SIG-M5 treated with dmso at 0.1 percent for 504 hours (cell line): ENCODE measurements at regions not wholly inside any gene's neighbourhood (a gene's known extent, or its start where the extent isn't known, plus 50 kb on each side); places are given as distances from the start of the nearest gene placed in this dataset.
"Not testable (repeated sequence)": the region's sequence is repeated elsewhere in the genome, so short reads cannot be mapped to it uniquely, and the experiment has no call there.

ENCODE experiments used
- DNase-seq: peaks from one replicate; lab custom pipeline; 2025; ENCODE audit not compliant: unreplicated experiment; lab: John Stamatoyannopoulos, UW

DNA sequence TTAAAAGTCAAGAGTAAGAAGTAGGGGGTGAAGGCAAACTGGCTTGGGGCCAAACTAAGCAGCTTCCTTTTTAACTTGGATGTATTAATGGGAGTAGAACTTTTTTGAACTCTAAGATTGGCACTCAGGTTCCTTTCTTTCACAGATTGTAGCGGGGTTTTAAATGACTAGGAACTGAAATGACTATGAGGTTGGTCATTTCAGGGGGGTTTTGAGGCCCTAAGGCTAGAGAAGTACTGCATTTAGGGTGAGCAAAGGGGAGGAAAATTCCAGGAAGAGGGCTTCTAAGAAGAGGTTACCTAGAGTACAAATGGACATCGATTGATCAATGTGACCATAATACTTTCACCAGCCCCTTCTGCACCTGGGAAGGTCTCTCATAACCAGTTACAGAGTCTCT, 381.8 kb downstream of the MLLT3 start:
- no peak for DNase-seq

DNA sequence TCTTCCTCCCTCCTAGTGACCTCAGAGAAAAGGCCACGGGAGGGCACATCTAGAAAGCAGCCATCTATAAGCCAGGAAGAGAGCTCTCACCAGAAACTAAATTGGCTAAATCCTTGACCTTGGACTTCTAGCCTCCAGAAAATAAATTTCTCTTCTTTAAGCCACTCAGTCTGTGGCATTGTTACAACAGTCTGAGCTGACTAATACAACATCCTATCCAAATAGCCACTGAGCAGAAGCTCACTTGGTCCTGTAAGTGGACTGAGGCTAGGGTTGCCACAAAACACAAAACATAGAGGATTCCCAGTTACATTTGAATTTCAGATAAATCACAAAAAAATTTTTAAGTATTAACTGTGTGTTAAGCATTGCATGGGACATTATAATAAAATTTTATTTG, 383.4 kb downstream of the MLLT3 start:
- DNase-seq = no peak

DNA sequence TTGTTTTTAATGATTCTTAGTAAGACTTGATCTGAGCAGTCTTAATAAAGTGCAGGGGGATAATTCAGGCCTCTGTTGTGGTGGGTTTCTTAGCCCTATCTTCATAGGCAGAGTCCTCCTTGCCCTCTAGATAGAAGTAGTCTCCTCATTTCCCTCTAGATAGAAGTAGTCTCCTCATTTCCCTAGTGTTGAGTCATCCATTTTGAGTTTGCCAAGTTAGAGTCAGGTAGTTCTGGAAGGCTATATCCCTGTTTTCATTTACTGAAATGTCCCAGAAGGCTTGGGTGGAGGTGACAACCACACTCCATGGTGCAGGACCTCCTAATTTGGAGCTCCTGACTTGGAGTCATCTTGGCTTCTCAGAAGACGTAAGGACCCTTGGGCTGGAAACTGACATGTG, 384.6 kb downstream of the MLLT3 start:
- no peak for DNase-seq

DNA sequence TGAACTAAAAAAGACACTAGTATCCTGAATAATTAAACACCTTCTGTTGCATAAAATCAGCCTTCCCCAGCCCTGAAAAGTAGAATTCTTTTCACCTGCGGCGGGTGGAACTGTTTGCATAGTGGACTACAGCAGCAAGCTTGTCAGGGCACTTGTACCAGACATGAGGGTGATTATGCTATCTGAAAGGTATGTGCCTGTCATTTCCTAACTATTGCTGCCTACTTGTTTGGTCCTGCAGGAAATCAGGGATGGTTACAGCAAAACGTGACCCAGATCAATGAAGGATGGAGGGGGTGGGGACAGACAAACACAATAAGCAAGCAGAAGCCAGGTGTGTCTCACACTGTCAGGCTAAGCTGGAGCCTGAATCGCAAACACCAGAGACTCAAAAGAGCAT, 385.6 kb downstream of the MLLT3 start:
- DNase-seq = no peak

DNA sequence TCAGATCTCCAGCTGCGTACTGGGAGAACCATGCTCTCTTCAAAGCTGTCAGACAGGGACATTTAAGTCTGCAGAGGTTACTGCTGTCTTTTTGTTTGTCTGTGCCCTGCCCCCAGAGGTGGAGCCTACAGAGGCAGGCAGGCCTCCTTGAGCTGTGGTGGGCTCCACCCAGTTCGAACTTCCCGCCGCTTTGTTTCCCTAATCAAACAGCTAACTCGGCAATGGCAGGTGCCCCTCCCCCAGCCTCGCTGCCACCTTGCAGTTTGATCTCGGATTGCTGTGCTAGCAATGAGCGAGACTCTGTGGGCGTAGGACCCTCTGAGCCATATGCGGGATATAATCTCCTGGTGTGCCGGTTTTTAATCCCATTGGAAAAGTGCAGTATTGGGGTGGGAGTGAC, 387.1 kb downstream of the MLLT3 start:
- DNase-seq = not testable (repeated sequence)

DNA sequence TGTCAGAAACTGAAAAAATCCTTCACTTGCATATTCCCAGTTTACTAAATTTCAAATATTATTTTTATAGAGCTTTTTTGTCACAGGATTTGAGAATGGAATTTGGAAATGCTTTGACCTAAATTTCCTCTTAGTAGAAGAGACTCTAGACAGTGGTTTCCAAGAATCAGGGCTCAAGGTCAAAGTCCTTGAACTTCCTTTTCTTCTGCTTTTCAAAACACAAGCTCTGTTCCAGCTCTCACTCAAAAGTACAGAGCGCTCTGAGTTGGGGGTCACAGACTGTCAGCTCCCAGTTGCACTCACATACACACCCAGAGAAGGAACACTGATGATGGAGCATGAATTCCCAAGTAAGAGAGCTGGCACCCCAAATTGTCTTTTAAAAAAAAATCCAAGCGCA, 394.2 kb downstream of the MLLT3 start:
- no peak for DNase-seq

DNA sequence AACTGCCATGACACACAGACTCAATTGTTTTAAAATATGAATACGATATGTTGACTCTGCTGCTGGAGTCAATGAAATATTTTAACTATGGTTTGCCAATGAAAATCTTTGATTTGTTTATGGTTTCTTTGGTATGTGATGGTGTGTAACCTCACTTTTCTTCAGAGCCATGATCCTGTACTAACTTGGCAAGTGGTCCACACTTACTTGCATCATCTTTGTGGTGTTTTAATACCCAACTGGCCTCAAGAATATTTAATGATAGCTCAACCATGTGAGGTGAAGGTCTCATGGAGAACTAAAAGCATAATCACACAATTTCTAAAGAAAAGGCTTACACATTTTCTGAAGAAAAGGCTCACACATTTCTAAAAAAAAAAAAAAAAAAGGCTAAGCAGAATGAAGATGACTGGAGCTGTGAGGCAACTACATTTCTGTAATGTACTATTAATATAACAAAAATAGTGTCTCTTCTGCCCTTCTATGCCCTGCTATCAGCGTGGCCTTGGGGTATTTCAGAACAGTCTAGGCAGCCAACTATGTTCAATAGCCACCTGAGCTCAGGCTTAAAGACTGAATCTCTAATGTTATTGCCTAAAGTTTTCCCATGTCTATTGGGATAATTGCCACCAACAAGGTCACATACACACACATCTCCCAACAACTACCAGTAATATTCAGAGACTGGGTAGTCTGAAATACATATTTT, 395.0 kb downstream of the MLLT3 start:
- DNase-seq = no peak

DNA sequence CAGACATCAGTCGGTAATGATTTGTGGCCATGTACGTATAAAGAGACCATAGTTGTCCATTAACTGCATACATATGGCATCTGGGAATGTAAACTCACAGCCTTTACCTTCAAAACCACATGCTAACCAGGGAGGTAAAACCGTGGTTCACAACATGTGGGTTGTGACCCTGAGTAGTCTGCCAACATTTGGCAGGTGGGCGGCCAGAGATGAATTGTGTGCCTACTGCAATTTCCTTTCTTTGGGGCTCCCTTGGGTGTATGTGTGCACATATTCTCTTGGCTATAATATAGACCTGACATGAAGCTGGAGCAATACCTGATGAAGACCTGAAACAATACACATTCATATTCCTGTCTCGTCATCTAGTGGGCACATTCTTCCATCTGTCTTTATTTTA, 396.0 kb downstream of the MLLT3 start:
- no peak for DNase-seq

DNA sequence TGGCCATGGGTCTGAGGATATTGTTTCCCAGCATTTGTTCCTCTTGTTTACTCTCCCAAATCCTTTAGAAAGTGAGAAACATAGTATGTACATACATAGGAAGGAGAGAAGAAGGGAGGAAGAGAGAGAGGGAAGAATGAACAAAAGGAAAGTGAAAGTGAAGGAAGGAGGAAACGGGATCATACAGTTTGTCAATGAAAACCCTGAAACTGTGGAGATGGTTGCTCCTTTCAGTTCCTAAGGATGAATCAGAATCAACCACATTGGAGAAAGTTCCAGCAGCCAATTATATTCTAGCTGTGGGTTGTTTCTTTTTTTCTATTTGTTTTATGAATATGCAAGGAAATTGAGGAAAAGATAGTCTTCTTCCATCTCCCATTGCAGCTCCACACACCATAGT, 396.5 kb downstream of the MLLT3 start:
- no peak for DNase-seq

DNA sequence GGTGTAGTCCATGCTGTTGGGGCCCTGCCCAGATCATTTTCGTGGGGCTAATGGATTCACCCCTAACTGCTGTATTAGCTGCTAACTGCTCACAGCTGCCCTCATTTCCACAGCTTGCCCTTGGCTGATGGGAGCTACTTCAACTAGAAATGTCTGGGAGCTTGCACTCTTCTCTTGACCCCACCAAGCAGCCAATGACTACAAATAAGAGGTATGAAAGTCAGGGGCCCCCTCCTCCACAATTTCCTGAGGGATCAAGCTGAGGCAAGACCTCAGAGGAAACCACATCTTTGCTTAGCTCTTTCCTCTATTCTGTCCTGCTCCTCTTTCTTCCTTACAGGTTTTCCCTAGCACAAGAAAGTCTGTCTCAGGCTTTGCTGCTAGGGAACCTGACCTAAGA, 397.5 kb downstream of the MLLT3 start:
- no peak for DNase-seq

DNA sequence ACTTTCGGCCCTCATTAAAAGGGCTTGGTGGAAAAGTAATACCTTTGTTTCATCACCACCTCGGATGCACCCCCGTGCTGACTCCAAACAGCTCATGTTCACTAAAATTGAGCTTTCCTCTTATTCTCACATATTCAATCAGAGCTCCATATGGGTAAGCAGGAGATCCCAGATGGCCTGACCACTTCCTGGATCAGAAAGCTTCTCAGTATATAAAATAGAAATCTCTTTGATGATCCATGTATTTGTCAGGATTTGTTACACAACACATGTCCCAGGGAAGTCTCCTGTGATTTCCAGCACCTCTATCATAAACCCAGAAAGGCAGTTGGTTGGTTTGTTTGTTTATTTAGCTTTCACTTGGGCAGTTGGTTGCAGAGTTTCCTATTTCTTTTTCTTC, 402.0 kb downstream of the MLLT3 start:
- DNase-seq = no peak

DNA sequence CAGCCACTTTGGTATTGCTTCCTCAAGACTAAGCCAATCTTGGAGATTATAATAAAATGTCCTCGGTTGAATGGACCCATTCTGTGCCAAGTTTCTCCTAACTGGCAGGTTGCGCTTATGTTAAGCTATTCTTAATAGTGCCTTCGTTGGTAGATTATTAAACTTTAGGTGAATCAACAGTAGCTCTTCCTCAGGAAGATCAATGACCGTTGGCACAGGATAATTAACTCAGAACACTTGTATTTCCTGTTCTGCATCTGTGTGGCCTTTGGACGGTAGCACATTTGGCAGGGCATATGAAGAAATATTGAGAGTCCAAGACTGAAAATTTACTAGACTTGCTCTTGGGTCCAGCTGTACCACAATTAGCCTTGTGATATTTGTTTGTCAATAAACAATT, 402.9 kb downstream of the MLLT3 start:
- no peak for DNase-seq

DNA sequence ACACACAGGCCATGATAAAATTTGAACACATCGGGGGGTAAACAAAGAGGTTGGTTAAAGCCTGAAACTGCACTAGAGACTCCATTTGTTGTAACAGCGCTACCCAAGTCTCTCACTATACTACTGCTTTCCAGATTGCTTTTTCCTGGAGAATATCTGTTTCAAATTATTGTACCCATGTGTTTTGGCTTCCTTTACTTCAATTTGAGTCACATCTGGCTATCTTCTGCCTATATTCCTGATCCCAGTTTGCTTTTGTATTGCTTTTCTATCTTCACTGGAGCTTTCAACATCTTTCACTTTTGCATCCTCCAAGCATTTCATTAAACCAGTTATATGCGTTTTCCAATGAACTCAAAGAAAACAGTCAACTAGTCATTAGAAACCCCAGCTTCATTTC, 404.7 kb downstream of the MLLT3 start:
- DNase-seq = no peak

DNA sequence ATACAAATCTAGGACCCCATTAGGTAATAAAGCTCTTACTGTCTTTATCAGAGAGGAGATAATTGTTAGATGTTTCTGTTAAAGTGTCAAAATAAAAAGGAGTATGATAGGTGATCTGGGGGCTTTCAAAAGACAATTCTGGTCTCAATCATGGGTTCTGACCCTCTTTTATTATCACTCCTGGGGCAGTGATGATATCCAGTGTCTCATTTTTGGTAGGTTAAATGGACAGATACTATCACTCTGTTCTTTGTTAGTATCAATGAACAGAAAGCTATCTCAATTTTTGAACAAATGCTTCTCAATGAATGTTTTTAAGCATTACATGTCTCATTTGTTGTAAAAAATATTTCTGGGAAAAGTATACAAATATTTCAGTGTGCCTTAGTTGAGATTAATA, 405.9 kb downstream of the MLLT3 start:
- no peak for DNase-seq

DNA sequence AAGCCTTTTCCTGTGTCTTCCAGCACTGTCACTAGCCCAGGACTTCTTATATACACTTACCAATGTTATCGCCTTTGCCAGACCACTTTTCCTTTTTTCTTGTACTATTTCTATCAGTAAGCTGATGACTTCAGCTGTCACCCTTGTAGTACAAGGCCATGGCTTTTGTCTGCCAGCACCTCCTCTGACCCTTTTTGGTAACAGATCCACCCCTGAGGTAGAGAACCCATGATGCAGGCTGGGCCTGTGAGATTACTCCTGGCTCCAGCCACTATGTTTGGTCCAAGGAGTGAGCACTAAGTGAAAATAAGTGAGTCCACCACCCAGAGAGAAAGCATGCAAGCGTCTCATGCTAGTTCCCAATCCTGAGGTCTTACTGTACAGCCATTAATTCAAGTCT, 406.7 kb downstream of the MLLT3 start:
- DNase-seq = no peak

DNA sequence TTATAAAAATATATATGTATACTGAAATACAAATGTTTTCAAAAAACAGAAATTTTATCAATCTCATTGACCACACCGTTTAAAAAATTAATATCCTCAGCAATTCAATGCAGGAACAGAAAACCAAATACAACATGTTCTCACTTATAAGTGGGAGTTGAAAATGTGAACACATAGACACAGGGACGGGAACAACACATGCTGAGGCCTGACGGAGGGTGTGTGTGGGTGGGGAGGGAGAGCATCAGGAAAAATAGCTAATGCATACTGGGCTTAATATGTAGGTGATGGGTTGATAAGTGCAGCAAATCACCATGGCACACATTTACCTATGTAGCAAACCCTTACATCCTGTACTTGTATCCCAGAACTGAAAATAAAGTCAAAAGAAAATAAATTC, 409.5 kb downstream of the MLLT3 start:
- no peak for DNase-seq

DNA sequence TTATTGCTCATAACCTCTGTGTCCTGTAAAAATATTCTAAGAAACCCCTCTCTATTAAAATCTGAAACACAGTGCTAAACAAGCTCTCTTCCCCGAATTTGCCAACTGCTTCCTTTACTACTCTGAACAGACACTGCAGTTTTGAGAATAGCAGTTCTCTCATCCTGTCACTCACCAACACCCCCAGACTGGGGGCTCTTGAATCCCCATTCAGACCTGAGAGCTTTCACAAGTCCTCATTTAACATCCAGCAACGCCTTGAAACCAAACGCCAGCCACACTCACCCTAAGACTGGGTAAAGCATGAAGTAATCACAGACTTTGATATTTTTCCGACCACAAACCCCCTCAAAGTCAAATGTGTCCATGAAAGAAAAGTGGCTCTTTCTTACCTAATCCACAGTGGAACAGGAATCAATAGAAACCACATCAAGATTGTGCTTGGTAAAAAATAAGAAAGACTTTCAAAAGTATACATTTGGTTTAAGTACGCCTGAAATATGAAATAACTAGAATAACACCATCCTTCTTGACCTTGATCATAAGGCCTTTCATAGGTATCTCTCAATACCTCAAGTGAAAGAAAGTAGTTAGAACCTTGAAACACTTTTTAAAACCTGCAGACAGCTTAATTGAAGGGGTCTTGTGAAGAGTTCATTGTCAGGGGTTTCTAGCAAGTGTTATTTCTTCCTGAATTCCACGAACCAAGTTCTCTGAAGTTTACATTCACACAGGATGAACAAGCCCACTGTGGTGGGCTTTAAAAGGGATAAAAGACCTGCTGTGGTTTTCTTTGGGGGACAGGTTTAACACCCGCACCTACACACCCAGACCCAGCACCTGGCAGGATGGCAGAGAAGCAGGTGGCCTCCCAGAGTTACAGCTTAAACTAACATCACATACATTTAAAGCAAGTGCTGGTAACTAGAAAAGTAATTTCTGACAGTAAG, 412.6 kb downstream of the MLLT3 start:
- DNase-seq = no peak

DNA sequence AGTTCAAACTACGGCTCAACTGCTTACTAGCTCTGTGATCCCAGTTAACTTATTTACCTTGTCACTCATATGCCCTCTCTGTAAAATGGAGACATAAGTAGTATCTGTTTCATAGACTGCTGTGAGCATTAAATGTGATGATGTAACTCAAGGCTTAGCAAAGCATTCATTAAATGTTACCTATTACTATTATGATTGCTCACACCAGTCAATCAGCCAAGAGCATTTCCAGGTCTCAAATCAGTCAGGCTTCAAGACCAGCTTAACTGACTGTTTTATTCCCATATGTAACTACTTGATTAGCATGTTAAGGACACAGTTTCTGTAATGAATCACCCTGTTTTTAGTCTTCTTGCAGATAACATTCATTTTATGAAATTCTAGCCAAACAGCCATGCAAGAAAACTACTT, 413.3 kb downstream of the MLLT3 start:
- no peak for DNase-seq

DNA sequence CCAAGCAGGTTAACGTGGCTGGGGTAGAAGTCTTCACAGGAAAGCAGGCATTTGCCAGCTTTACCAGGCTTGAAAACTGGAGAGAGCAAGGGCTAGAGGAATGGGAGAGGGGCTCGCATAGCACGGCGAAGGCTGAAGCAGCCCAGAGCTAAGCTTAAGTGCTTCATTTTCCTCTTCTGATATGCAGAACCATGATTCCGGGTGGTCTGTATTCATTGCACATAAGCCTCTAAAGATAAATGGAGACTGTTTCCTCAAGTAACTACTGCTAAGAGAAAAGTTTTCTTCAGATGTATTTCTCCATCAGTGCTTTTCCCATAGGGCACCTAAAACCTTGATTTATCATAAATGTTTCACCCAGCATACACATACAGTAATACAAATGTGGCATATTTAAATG, 414.1 kb downstream of the MLLT3 start:
- DNase-seq = no peak

DNA sequence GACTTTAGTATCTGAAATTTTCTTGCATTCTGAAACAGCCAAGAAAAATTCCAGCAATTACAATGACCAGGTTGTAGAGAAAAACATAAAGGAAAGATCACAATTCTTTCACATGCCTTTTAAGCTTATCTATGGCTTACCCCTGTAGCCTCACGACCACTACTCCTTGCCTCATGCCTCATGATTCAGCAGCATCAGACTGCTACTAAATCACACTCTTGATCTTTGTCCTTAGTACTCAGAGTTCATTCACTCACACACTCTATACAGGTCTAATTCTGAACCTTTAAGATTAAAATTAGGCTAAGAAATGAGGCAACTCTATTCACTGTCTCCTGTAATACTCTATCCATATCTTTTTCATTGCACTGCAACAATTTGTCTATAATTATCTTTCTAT, 415.1 kb downstream of the MLLT3 start:
- DNase-seq = no peak

DNA sequence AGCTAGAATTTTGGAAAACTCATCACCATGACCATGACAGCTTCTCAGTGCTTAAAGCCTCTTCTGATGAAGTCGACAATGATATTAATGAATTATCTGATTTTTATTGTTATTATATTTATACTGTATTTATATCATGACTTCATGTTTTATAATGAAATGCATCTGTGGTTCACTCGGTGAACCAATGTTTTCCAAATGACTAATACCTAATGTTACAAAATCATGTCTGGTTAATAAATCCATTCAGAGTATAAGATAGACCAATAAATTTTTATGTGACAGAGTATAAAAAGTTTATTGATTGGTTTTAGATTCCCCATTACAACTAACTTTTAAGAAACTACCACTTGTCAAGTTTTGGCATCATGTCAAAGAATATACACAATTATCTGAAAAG, 416.5 kb downstream of the MLLT3 start:
- DNase-seq = no peak

DNA sequence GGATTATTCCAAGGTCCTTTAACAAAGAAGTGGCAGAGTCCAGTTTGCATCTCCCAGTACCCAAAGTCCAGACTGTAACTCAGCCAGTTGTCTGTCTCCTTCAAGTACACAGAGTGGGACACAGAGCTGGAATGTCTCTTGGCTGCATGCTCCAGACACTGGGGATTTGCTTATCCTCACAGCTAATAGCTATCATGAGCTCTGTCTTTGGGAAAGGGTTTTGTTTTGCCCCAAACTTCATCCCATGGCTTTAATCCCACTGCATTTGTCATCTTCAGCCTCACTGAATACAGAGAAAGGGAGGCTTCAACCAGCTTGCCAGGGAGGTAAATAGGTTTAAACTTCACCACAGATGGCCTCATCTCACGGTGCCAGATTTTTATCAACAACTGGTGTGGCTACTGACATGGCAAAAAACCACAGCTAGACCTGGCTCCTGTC, 412.2 kb upstream of the SLC24A2 start:
- no peak for DNase-seq
